Limb (tissue), 2 donors: ENCODE measurements at regions not wholly inside any gene's neighbourhood (a gene's known extent, or its start where the extent isn't known, plus 50 kb on each side); places are given as distances from the start of the nearest gene placed in this dataset.
A peak's percentile ranks its signal among the peaks of the same experiment; 100 is the strongest.

ENCODE experiments used
- DNase-seq, 2 donors: peaks; one replicate each; pipeline ENCODE4 v3.0.0-alpha.2; 2016; ENCODE audit errors: extremely low spot score in 2 of 2

DNA sequence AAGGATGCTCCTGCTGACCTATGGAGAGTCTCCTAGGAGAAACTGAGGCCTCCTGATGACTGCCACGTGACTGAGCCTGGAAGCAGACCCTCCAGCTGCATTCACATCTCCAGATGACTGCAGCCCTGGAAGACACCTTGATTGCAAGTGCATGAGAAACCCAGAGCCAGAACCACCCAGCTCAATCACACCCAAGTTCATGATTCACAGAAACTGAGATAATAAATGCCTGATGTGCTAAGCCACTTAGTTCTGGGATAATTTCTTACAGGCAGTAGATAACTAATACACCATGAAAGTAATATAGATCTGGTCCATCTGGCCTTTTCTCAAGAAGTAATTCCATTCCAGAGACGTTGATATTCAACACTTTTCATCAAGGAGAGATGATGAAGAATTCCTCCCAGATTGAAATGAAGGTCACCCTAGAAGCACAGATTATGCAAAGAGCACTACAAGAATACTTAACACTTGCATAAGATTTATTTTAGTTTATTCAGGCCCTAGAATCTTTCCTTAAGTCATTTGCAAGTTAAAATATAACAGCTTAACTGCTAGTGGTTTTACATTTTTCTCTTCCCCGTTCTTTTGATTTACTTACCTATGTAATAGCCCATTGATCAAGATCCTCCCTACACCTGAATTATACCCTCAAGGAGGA lies 208.2 kb upstream of the INHBA start:
- DNase-seq: no peak

DNA sequence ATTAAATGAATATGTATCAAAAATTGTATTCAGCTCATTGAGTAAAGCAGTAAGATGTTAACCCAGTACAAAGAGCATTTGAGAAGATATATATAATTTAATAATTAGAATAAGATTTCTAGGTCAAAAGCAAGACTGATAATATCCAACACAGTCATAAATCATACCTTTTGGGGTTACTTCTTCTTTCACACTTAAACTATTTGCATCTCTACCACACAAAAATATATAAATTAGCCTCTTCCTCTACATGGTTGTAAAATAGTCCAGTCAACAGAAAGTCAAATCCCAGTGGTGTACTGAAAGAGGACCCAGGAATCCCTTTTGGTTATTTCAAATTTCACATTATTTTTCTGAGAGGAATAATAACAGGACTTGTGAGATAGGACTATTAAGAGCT lies 204.6 kb upstream of the INHBA start:
- DNase-seq: no peak

GRCh38 chr7:41900532-41900931 lies 197.6 kb upstream of the INHBA start:
- DNase-seq: no peak

DNA sequence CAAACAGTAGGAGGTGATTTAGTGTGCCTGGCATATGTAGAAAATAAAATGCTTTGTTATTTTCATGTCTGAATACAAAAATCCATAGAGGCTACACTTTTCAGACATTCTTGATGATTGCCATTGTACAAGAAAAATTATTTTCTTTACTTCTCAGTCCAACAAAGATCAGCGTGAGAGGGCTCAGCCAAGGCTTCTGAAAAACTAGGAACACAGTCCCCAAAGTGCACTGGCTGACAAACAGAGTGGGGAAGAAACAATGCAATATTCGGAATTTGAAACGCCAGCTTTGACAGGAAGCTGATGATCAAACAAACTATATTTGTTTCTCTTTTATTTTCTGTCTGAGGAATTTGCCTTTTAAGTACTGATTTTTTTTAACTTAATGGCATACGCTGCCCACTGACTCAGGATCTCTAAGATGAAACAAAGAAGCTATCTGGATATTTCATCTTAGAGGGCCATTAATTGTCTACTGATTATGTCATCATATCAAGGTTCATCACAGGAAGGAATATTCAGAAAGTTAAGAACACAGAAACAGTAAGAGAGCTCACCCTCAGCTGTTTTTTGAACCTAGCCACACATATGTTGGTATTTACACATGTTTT lies 197.0 kb upstream of the INHBA start:
- no peak for DNase-seq

DNA sequence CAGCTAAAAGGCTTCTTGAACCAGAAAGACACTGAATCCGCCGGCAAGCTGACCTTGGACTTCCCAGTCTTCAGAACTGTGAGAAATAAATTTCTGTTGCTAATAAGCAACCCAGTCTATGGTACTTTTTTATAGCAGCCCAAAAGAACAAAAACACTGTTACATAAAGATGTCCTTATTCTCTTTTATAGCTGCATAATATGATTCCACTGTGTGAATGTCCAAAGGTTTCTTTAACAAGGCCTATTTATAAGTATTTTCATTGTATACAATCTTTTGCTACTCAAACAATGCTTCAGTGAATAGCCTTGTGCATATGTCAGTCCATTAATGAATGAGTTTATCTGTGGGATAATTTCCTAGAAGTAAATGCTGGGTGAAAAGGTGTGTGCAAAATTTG lies 190.8 kb upstream of the INHBA start:
- no peak for DNase-seq

- DNase-seq: no peak
These were observed 189.6 kb upstream of the INHBA start for GRCh38 chr7:41892356-41893100.

- DNase-seq: no peak
These were observed 189.1 kb upstream of the INHBA start for GRCh38 chr7:41891950-41892349.

- peak in 1 of 2 donors; percentile 38 for DNase-seq
These were observed 187.9 kb upstream of the INHBA start for GRCh38 chr7:41890631-41891274.

DNA sequence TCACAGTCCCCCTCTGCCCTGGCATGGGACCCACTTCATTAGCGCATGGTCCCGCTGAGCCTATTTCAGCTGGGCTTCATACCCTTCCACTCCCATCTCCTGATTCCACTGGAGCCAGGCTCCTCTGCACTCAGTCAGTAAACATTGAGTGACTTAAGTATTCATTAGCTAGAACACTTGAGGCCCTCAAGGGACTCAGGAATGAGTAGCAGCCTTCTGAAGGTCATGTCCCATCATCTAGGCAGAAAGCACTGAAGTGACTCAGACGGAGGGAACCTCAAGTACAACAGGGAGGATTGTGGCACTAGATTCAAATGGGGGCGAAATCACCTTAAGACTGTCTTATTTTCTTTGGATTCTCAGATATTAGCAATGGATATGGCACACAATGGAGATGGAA lies 186.6 kb upstream of the INHBA start:
- no peak for DNase-seq

- no peak for DNase-seq
These were observed 186.2 kb upstream of the INHBA start for GRCh38 chr7:41889040-41889439.

DNA sequence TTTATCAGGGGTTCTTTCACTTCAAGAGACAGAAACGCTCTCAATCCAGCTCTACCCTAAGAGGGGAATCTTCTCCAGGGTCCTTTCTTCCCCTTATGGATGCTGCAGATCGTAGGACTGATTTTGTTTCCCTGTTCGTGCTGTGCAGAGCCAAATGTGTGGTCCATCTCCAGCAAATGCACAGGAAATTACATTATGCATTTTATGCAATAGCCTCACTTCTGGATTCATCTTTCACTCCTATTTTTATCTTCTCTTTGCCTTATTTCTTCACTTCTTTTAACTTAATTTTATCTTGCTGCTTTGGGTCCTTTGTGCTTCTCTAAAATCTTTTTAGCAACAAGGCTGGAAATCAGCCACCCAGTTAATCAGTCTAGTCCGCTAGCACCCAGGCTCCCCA lies 184.5 kb upstream of the INHBA start:
- DNase-seq: no peak

GRCh38 chr7:41886901-41887311 lies 184.0 kb upstream of the INHBA start:
- DNase-seq: peak in 1 of 2 donors; percentile 24

DNA sequence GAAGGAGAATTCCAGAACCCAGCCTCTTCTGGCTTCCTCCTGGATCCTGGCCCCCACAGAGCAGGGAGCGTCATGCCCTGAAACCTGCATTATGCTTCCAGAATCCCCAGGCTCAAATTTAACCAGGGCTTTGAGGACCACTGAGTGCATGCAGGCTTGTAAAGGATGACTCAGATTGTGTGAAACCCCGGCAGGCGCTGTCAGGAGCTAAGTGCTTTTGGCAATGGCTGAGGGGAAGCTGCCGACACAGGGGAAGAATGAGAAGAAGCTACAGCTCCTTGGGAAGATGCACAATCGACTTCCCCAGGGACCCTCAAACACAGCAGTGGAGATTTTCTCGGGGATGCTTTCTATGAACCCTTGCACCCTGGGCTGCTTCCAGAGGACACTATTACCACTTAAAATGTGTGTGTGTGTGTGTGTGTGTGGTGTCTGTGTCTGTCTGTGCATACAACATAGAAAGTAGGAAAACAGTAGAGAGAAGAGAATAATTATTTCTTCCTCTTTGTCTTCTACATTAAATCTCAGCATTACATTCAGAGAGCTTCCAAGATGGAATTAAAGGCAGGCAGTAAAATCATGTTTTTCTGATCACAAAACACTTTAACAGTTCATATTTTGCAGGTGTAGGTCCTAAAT lies 183.5 kb upstream of the INHBA start:
- peak; percentile 21 to 46 for DNase-seq

DNA sequence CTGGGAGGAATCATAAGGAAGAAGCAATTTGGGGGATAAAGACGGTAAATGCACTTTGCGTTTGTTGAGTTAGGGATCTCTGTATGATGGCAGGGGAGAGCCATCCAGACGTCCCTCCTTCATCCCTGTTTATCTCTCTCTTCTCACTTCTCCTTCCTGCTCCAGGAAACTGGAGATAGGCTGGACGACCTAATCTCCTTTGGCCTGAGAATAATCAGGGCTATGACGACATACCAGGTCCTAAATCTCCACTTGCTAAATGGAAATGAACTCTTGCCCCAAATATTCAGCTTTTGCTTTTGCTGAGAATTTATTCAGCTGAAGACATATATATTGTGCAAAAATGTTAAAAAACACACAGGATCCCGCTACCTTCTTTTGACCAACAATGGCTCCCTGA lies 182.9 kb upstream of the INHBA start:
- DNase-seq: no peak

DNA sequence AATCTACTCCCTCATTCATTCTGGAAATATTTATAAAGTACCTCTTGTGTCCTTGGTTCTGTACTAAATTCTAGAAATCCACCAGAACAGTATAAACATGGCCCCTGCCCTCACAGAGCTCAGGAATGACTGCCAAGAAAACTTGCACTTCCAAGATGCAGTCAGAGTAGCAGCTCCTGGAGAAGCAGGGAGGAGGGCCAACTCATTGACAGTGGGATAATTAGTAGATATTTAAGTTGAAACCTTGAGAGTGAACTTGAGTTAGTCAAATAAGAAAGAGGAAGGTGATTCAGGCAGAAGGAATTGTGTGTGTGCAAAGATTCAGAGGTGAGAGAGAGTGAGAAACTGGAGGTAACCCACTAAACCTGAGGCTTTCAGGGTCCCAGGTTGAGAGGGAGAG lies 182.2 kb upstream of the INHBA start:
- no peak for DNase-seq

- no peak for DNase-seq
These were observed 180.0 kb upstream of the INHBA start for GRCh38 chr7:41882745-41883420.

DNA sequence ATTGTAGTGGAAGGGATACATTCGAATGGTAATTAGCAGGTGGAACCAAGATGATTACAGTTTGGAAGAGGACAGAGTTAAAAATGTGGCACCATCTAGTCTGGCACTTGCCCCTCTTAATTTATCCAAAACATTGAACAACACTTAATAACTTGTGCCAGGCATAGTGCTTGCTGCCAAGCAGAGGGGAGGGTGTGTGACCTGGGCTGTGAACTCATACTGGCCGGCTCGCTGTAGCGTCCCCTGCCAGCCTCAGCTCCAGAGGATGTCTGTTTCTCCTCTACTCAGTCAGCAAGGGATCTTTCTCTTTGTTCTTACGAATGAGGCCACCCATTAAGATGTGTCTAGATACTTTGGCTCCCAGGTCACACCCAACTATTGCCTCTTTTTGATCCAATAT lies 179.4 kb upstream of the INHBA start:
- no peak for DNase-seq

- DNase-seq: no peak
These were observed 178.6 kb upstream of the INHBA start for GRCh38 chr7:41881331-41882130.

- DNase-seq: no peak
These were observed 177.2 kb upstream of the INHBA start for GRCh38 chr7:41880107-41880506.

DNA sequence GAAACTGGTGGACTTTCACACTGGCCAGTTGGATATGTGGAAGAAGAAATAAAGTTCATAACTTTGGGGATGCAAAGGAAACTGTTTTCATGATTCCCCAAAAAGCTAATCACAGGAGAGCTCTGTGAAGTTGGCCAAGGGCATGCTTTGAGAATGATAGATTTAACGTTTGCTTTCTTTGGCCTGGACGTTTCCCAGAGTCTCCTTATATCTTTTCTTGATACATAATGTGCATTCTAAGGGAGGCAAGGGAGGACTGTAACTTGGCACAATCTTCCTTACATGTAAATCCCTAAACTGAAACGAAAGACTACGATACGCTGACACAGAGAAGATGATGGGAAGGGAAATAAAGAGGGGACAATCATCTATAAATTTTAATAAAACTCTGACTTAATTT lies 176.5 kb upstream of the INHBA start:
- DNase-seq: no peak
